HCT116 (cell line): ENCODE measurements at regions not wholly inside any gene's neighbourhood (a gene's known extent, or its start where the extent isn't known, plus 50 kb on each side); places are given as distances from the start of the nearest gene placed in this dataset.

Experiments used
- POLR2A ChIP-seq: IDR thresholded peaks from 2 replicates; pipeline ENCODE4 v1.7.0; 2011; ENCODE audit warnings: borderline replicate concordance; ENCODE audit not compliant: insufficient read depth, insufficient read length; ENCODE audit errors: extremely low read depth
- ZFX ChIP-seq: fragments of 450-650 bp; IDR thresholded peaks from 2 replicates; pipeline ENCODE4 v1.6.1; 2017

- TF ChIP-seq POLR2A (no peak), ZFX (no peak)
Measured at GRCh38 chr3:11709782-11710181, 66.1 kb upstream of the VGLL4 start.
